GM23248 (cell line): ENCODE measurements at regions not wholly inside any gene's neighbourhood (a gene's known extent, or its start where the extent isn't known, plus 50 kb on each side); places are given as distances from the start of the nearest gene placed in this dataset.

Experiments
- EZH2 ChIP-seq: fragments of 200-600 bp; sonication (generic); IDR thresholded peaks from 2 replicates; pipeline ENCODE4 v1.6.1; 2018; ENCODE audit warnings: antibody characterized with exemption, mild to moderate bottlenecking; ENCODE audit not compliant: insufficient read depth, poor library complexity, severe bottlenecking
- EZH2phosphoT487 ChIP-seq: fragments of 200-600 bp; sonication (generic); IDR thresholded peaks from 2 replicates; pipeline ENCODE4 v1.6.1; 2018; ENCODE audit warnings: antibody characterized with exemption, moderate library complexity, mild to moderate bottlenecking, low read depth; ENCODE audit not compliant: insufficient read depth

- no peak for TF ChIP-seq EZH2
- no peak for TF ChIP-seq EZH2phosphoT487
Observed at GRCh38 chr17:34068571-34068970, 186.5 kb upstream of the CCL2 start.
